Esophagus squamous epithelium (tissue), 4 donors: ENCODE measurements at regions not wholly inside any gene's neighbourhood (a gene's known extent, or its start where the extent isn't known, plus 50 kb on each side); places are given as distances from the start of the nearest gene placed in this dataset.

Experiments used
- POLR2A ChIP-seq, 4 donors: fragments of 450-650 bp; IDR thresholded peaks; one replicate each; pipeline ENCODE4 v1.6.1; 2017; ENCODE audit warnings: antibody characterized with exemption in 4 of 4, mild to moderate bottlenecking in 4 of 4, moderate library complexity in 3 of 4
- TF ChIP-seq, protein P1 (sequence below), 6 experiments: fragments of 450-650 bp in 4 of 6; fragments of 200-600 bp in 2 of 6; sonication (generic) in 2 of 6; IDR thresholded peaks; one replicate each; pipeline ENCODE4 v1.5.1; 2016 to 2019; ENCODE audit warnings: antibody characterized with exemption in 6 of 6, mild to moderate bottlenecking in 4 of 6, moderate library complexity in 4 of 6

DNA sequence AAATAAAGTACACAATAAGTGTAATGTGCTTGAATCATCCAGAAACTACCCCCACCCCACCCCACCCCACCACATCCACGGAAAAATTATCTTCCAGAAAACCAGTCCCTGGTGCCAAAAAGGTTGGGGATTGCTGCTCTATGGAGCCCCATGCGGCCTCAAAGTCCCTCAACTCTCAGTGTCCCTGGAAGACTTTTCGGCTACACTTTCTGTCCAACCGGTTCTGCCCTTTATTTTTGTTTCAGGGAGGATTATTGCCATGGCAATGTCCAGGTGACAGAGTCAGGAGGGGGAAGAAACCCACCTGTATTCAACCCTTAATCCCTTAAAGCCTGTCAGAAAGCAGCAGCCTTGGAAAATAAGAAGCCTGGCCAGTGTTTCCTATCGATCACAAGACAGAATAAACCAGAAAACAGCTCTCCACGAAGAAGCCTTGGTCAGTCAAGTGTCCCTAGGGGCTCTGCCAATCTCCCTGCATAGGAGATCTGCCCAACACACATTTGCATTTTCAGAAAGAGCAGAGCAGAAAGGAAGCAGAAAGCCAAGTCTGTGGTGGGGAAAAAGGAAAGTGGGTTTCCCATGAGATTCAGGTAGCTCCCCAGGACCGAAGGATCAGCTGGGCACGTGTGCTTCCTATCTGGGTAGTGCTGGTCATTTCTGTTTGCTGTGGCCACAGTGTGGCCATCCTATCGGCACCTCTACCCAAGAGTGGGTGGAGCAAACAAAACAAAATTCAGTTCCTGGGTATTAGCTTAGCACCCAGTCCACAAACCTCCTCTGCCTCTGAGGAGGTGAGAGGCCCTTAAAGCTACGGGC is 342.7 kb downstream of the SOX9 start:
- TF ChIP-seq POLR2A (IDR thresholded peaks at IDR 0.05): no peak
- TF ChIP-seq, protein P1, sequence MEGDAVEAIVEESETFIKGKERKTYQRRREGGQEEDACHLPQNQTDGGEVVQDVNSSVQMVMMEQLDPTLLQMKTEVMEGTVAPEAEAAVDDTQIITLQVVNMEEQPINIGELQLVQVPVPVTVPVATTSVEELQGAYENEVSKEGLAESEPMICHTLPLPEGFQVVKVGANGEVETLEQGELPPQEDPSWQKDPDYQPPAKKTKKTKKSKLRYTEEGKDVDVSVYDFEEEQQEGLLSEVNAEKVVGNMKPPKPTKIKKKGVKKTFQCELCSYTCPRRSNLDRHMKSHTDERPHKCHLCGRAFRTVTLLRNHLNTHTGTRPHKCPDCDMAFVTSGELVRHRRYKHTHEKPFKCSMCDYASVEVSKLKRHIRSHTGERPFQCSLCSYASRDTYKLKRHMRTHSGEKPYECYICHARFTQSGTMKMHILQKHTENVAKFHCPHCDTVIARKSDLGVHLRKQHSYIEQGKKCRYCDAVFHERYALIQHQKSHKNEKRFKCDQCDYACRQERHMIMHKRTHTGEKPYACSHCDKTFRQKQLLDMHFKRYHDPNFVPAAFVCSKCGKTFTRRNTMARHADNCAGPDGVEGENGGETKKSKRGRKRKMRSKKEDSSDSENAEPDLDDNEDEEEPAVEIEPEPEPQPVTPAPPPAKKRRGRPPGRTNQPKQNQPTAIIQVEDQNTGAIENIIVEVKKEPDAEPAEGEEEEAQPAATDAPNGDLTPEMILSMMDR (IDR thresholded peaks at IDR 0.05): no peak
